H1 (cell line): ENCODE measurements at regions not wholly inside any gene's neighbourhood (a gene's known extent, or its start where the extent isn't known, plus 50 kb on each side); places are given as distances from the start of the nearest gene placed in this dataset.

Experiments
- ATF2 ChIP-seq: IDR thresholded peaks from 2 replicates; pipeline ENCODE4 v1.6.1; 2012; ENCODE audit warnings: low read length, inconsistent platforms
- CHD1 ChIP-seq: IDR thresholded peaks from 2 replicates; pipeline ENCODE4 v1.6.1; 2012; ENCODE audit warnings: low read depth, low read length, improper control_type of control experiment
- CHD7 ChIP-seq: fragments of 300-600 bp; sonication (generic); IDR thresholded peaks from 2 replicates; pipeline ENCODE4 v1.7.1; 2012; ENCODE audit warnings: low read length, moderate library complexity, mild to moderate bottlenecking, inconsistent platforms; ENCODE audit not compliant: insufficient replicate concordance
- CREB1 ChIP-seq: IDR thresholded peaks from 2 replicates; pipeline ENCODE4 v1.6.1; 2012; ENCODE audit warnings: inconsistent platforms
- CTBP2 ChIP-seq: IDR thresholded peaks from 2 replicates; pipeline ENCODE4 v1.7.0; 2011; ENCODE audit warnings: borderline replicate concordance, mild to moderate bottlenecking, moderate library complexity, mixed read lengths, low read length; ENCODE audit not compliant: insufficient read depth, insufficient read length
- KDM4A ChIP-seq: IDR thresholded peaks from one replicate; pipeline ENCODE4 v1.7.1; 2012; ENCODE audit warnings: low read depth, mild to moderate bottlenecking, moderate library complexity, low read length, inconsistent platforms; ENCODE audit not compliant: severe bottlenecking
- POLR2A ChIP-seq, 2 experiments: IDR thresholded peaks; 1 replicate in 1 of 2; 2 replicates in 1 of 2; pipeline ENCODE4 v1.6.1; 2011; ENCODE audit warnings: low read depth in 2 of 2, low read length in 2 of 2, mild to moderate bottlenecking in 2 of 2; ENCODE audit errors: control extremely low read depth in 1 of 2
- POLR2AphosphoS5 ChIP-seq: IDR thresholded peaks from 2 replicates; pipeline ENCODE4 v1.6.1; 2011; ENCODE audit warnings: low read depth, low read length
- SIRT6 ChIP-seq: IDR thresholded peaks from one replicate; pipeline ENCODE4 v1.7.1; 2012; ENCODE audit warnings: low read length, inconsistent platforms
- USF2 ChIP-seq: IDR thresholded peaks from 2 replicates; pipeline ENCODE4 v1.6.1; 2011; ENCODE audit warnings: low read length, improper control_type of control experiment
- YY1 ChIP-seq: IDR thresholded peaks from 2 replicates; pipeline ENCODE4 v1.6.1; 2011; ENCODE audit warnings: low read depth, mild to moderate bottlenecking, low read length

GRCh38 chr2:128737546-128737826, 418.8 kb upstream of the HS6ST1 start (continued):
- TF ChIP-seq CHD7 = no peak
- no peak for TF ChIP-seq SIRT6
- TF ChIP-seq CTBP2 = no peak
- TF ChIP-seq POLR2AphosphoS5 = no peak
- TF ChIP-seq ATF2 = no peak
- TF ChIP-seq POLR2A (IDR thresholded peaks at IDR 0.05; ENCODE audit: control extremely low read depth in 1 of 2, low read depth in 2 of 2, low read length in 2 of 2) = no peak
- TF ChIP-seq CREB1 = no peak
- no peak for TF ChIP-seq CHD1
- TF ChIP-seq KDM4A = no peak
- no peak for TF ChIP-seq USF2
- TF ChIP-seq YY1 = no peak
